CD4-positive, alpha-beta T cell treated with Interleukin-12 subunit alpha and Interleukin-12 subunit beta, for 1 hour (primary cell): ENCODE measurements at regions not wholly inside any gene's neighbourhood (a gene's known extent, or its start where the extent isn't known, plus 50 kb on each side); places are given as distances from the start of the nearest gene placed in this dataset.
"Not testable (repeated sequence)": the region's sequence is repeated elsewhere in the genome, so short reads cannot be mapped to it uniquely, and the experiment has no call there.

Source experiments
- DNase-seq: peaks from one replicate; pipeline ENCODE4 v3.0.0-alpha.2; 2020

GRCh38 chr2:9708683-9709538 lies 78.1 kb upstream of the YWHAQ start:
- DNase-seq, result peak; percentile 4

GRCh38 chr2:9709539-9710285 lies 78.9 kb upstream of the YWHAQ start:
- DNase-seq, result no peak

DNA sequence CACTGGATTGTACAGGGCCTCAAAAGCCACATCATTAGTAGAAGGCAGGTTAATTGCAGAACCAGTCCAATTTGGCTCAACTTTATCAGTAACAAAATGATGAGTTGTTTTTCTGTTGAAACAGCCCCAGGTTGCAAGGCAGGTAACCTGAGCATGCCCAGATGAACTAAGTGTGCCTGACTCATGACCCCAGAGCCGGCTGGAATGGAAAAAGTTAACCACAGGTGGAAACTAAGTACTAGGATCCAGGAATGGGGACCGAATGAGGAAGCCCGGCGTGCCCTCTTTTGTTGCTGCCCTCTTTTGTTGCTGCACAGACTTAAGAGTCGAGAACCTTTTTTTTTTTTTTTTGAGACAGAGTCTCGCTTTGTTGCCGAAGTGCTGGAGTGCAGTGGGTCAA lies 79.5 kb upstream of the YWHAQ start:
- DNase-seq, result no peak

- peak; percentile 18 for DNase-seq
Measured at GRCh38 chr2:9712263-9712662, 81.5 kb upstream of the YWHAQ start.

- no peak for DNase-seq
Measured at GRCh38 chr2:9714630-9715214, 83.9 kb upstream of the YWHAQ start.

GRCh38 chr2:9715238-9715637 lies 84.4 kb upstream of the YWHAQ start:
- DNase-seq, result no peak

- DNase-seq, result no peak
Measured at GRCh38 chr2:9717886-9718451, 87.2 kb upstream of the YWHAQ start.

- DNase-seq, result no peak
Measured at GRCh38 chr2:9720352-9721093, 89.7 kb upstream of the YWHAQ start.

DNA sequence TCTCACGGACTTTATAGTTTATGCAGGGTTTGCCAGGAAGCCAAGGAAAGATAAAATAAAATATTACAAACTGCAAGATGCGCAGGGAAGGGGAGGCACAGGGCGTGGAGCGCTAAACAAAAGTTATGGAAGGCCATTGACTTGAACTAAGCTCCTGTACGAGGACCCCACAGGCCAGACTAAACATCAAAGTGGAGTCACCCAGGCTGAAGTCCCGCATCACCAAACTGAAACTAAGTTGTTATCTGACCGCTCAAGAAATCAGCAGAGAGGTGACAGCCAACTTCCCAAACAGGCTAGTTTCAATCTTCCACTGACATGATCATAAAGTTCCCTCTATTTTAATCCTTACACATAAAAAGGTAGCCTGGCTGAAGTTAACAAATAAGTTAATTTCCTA lies 90.5 kb upstream of the YWHAQ start:
- DNase-seq, result no peak

GRCh38 chr2:9722451-9722850 lies 91.7 kb upstream of the YWHAQ start:
- no peak for DNase-seq

GRCh38 chr2:9724565-9724964 lies 93.8 kb upstream of the YWHAQ start:
- DNase-seq, result no peak

GRCh38 chr2:9725106-9725505 lies 94.3 kb upstream of the YWHAQ start:
- no peak for DNase-seq

DNA sequence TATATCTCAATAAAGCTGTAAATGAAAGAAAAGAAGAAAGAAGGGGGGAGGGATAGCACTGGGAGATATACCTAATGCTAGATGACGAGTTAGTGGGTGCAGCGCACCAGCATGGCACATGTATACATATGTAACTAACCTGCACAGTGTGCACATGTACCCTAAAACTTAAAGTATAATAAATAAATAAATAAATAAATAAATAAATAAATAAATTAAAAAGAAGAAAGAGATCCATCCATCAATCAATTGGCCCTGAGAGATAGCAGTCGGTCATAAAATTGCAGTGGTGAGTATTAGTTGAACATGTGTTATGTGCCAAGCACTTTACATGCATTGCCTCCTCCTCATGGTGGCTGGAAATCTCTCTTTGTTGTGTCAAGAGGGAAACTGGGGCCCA lies 95.2 kb upstream of the YWHAQ start:
- DNase-seq, result not testable (repeated sequence)

DNA sequence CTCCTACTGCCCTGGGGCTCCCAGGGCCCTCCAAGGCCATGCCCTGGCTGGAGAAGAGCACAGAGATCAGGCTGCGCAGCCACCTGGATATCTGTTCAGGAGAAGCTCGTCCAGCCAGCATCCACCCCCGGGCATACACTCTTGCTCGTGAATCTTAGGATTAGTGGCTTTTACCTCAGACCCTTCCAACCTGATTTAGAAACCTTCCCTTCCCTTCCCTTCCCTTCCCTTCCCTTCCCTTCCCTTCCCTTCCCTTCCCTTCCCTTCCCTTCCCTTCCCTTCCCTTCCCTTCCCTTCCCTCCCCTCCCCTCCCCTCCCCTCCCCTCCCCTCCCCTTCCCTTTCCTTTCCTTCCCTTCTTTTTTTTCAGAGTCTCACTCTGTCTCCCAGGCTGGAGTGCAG lies 99.7 kb upstream of the YWHAQ start:
- DNase-seq, result not testable (repeated sequence)

GRCh38 chr2:9732824-9733223 lies 102.0 kb upstream of the YWHAQ start:
- DNase-seq, result no peak

DNA sequence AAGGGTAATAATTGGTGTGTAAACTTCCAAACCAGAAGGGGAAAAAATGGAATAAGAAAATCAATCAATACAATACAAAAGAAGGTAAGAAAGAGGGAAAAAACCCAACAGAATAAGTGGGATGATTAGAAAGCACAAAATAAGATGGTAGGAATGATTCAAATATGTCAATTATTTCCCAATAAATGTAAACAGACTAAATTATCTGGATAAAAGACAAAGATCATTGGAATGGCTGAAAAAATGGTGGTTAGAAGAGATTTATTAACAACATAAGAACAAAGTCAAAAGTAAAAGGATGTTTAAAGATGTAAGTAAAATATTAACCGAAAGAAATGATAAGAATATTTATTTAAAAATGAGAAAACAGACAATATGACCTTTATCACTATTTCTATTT lies 103.5 kb upstream of the YWHAQ start:
- DNase-seq, result no peak

DNA sequence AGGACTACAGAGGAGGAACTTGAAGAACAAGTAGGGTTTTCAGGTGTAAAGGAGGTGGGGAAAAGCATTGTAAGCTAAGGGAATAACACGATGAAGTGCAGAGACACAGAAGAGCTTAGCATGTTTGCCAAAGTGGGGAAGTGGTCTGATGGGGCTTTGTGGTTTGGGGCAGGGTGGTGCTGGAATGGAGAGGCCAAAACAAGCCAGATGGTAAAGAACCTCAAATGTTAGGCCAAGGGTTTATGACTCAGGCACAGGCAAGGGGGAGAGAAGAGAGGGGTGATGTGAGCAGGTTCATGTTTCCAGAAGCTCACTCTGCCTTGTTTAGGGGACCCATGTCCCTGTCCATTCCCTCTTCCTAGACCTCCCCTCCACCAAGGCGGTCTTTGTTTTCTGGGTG lies 104.5 kb upstream of the YWHAQ start:
- DNase-seq, result peak; percentile 17

GRCh38 chr2:9736021-9736420 lies 105.2 kb upstream of the YWHAQ start:
- peak; percentile 38 for DNase-seq

DNA sequence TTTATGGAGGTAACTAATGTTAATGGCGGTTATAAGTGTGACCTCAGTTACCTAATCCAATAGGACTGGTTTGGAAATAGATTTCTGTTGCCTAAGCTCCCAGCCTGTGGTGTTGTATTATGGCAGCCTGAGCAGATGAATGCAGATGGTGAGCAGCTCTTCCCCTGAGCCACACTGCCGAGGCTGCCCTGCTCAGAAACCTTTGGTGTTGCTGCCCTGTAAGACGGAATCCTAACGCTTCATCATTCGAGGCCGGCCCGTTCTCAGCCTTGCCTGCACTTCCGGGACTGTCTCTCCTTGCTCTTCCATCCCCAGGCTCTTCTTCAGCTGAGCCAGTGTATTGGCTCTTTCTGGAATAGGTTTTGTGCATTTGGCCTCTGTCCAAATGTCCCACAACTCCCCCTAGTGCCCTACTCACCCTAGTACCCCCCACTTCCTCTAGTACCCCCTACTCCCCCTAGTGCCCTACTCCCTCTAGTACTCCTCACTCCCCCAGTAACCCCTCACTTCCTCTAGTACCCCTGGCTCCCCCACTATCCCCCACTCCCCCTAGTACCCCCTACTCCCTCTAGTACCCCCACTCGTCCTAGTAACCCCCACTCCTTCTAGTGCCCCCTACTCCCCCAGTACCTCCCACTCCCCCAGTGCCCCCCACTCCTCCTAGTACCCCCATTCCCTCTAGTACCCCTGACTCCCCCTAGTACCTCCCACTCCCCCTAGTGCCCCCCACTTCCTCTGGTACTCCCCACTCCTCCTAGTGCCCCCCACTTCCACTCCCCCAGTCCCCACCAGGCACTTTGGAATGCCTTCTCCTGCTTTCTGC lies 106.0 kb upstream of the TAF1B start:
- DNase-seq, result peak; percentile 32

DNA sequence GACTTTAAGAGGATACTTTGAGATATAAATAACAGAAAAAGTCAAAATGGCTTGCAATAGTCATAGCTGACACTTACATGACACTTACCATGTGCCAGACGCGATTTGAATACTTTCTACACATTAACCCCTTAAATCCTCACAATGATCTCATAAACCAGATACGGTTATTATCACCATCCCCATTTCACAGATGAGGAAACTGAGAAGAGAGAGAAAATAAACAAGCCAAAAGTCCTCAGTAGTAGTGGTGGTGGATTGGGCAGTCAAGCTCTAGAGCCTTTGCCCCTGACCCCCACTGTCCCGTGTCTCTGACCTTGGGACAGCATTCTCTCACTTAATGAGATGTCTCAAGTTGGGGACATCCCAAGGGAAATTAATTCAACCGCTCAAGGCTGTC lies 105.2 kb upstream of the TAF1B start:
- no peak for DNase-seq

DNA sequence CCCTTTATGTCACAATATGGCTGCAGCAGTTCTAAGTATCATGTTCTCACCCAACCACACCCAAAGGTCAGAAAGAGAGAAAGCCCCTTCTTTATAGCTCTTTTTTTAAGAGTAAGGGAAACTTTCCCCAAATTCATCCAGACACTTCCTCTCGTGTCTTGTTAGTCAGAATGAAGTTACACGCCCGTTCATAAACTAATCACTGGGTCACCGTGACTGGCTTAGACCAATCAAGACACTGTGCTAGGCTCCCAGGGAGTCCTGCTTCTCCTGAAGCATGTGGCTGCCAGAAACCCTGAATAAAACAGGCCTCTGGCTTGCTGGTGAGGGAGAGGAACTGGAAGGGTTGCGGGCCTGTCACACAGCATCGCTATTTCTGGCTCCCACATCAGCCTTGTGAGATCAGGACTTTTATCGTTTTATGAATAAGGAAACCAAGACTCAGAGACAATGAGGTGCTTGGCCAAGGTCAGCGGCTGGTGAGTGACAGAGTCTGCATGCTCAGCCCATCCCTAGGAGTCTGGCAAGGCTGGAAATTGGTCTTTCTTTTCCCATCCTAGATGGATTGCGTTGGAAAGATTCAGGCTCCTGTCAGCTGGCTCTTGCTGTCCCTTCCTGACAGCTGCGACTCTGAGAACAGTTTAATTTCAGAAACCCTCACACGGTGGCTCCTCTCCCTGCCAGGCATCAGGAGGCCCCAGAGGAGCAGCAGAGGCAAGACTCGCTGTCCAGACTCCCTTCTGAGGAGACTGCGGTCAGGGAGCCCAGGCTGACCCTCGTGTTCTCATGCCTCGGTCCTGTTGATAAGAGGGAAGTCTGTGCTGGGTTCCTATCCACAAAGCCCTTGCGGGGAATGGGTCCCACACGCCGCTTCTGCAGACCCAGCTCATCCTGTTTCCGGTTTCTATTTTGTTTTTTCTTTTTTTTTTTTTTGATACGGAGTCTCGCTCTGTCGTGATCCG lies 104.5 kb upstream of the TAF1B start:
- DNase-seq, result peak; percentile 31
